ENCODE measurements at regions not wholly inside any gene's neighbourhood (a gene's known extent, or its start where the extent isn't known, plus 50 kb on each side); places are given as distances from the start of the nearest gene placed in this dataset.

GRCh38 chr7:1348096-1348822 is 111.0 kb downstream of the MICALL2 start:
- TF ChIP-seq CTCF (IDR thresholded peaks at IDR 0.05; ENCODE audit: low read depth, low read length, missing control alignments) = no peak
- no peak for DNase-seq (ENCODE audit: low read depth)
- no peak overlapping the region for H3K4me3 ChIP-seq (ENCODE audit: low read depth, low read length)

- DNase-seq (ENCODE audit: low read depth) = no peak
- no peak for TF ChIP-seq CTCF (IDR thresholded peaks at IDR 0.05; ENCODE audit: low read depth, low read length, missing control alignments)
- H3K4me3 ChIP-seq (ENCODE audit: low read depth, low read length) = no peak overlapping the region
Measured at GRCh38 chr7:1348823-1349335, 110.4 kb downstream of the MICALL2 start.

GRCh38 chr7:1349351-1349761 is 109.9 kb downstream of the MICALL2 start:
- no peak overlapping the region for H3K4me3 ChIP-seq (ENCODE audit: low read depth, low read length)
- no peak for DNase-seq (ENCODE audit: low read depth)
- TF ChIP-seq CTCF (IDR thresholded peaks at IDR 0.05; ENCODE audit: low read depth, low read length, missing control alignments) = no peak

- no peak overlapping the region for H3K4me3 ChIP-seq (ENCODE audit: low read depth, low read length)
- TF ChIP-seq CTCF (IDR thresholded peaks at IDR 0.05; ENCODE audit: low read depth, low read length, missing control alignments) = no peak
- no peak for DNase-seq (ENCODE audit: low read depth)
Measured at GRCh38 chr7:1351881-1352625, 107.2 kb downstream of the MICALL2 start.

GRCh38 chr7:1352656-1353271 is 106.5 kb downstream of the MICALL2 start:
- DNase-seq (ENCODE audit: low read depth) = no peak
- H3K4me3 ChIP-seq (ENCODE audit: low read depth, low read length) = no peak overlapping the region
- TF ChIP-seq CTCF (IDR thresholded peaks at IDR 0.05; ENCODE audit: low read depth, low read length, missing control alignments) = no peak

- H3K4me3 ChIP-seq (ENCODE audit: low read depth, low read length) = no peak overlapping the region
- no peak for DNase-seq (ENCODE audit: low read depth)
- no peak for TF ChIP-seq CTCF (IDR thresholded peaks at IDR 0.05; ENCODE audit: low read depth, low read length, missing control alignments)
Measured at GRCh38 chr7:1354661-1355567, 104.4 kb downstream of the MICALL2 start.
